GM21447 (cell line): ENCODE measurements at regions not wholly inside any gene's neighbourhood (a gene's known extent, or its start where the extent isn't known, plus 50 kb on each side); places are given as distances from the start of the nearest gene placed in this dataset.

Source experiments
- ATAC-seq: cut with Tn5 transposase; IDR thresholded peaks from one replicate; pipeline ENCODE4 v1.9.1; 2021; ENCODE audit not compliant: unreplicated experiment

- ATAC-seq, result no peak
Observed at GRCh38 chr5:117486261-117486660, 911.6 kb upstream of the SEMA6A start.

DNA sequence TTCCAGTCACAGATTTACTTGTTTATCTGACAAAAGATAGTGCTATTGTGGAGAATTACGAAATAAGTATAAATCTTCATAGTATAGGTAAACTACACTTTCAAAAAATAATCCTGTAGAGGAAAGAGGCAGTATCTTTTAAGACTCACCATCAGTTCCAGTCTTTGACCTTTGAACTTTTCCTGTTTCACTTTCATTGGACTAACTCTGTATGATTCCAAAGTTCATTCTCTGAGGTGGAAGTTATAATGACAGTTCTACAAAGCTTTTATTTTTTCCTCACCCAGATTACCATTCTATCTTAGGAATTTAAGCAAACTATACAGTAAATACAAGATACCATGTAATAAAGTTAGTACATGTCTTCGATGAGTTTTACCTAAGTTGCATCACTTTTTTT lies 901.3 kb upstream of the SEMA6A start:
- no peak for ATAC-seq

DNA sequence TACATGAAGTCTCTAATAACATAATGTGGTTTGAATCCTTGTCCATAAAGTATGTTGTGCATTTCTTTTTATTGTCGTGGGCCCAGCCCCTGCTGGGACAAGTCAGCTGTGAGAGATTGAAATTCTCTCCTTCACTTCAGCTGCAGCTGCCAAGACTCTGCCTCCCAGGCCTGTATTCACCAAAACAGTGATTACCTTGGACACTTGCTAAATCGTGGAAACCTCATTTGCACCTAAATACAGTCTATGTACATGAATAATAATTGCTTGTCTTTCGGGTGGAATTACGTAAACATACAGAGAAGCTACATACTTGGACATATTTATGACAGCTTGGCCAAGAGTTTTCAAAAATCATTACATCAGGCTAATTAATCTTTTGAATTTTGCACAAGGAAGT lies 898.5 kb upstream of the SEMA6A start:
- ATAC-seq, result no peak

DNA sequence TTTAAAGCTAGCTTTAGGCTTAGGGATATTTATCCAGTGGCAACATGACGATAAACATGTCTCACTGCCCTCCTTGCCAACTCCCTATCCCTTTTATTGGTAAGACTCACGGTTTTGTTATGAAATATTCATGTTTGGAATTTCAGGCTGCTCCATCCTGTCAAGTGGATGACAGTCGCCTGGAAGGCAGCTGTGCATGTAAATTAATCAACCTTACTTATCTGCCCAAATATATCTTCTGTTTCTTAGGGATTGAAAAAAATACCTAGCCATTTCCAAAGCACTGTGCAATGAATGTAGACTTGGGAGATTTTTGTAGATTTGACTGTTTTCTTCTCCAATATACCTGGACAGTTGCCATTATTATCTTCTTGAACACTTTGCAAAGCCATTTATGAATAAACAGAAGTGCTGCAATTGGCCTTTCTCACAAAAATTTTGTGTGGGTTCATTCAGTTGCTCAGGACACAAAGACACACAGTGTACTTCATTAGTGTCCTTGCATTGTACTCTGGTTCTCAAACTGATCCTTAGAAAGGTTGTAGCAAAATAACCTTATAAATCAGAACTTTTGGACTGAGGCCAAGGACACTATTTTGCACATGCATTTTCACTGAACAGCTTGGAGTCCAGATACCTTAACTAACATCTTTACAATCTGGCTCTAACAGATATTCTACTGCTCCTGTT lies 889.4 kb upstream of the SEMA6A start:
- no peak for ATAC-seq

GRCh38 chr5:117461966-117462365 lies 887.3 kb upstream of the SEMA6A start:
- ATAC-seq, result no peak

DNA sequence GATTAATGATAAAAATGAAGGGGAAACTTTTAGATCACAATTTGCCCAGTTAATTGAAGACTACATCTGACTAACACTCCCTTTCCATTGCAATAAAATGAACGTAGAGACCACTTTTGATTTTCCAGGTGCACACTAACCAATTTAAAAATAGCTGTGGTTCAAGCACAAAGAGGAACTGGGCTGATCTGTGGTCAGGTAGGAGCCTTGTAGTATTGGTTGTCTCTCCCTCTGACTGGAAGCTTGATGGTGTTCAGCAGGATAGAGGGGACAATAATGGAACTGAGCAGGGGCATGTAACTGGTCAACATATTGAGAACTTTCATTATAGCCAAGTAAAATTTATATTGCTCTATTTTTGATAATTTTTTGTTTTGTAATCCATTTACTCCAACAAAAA lies 886.8 kb upstream of the SEMA6A start:
- peak; percentile 72 for ATAC-seq

- ATAC-seq, result no peak
Observed at GRCh38 chr5:117457656-117458055, 883.0 kb upstream of the SEMA6A start.

GRCh38 chr5:117456866-117457470 lies 882.3 kb upstream of the SEMA6A start:
- ATAC-seq, result no peak

- ATAC-seq, result peak; percentile 30
Observed at GRCh38 chr5:117455236-117456233, 880.9 kb upstream of the SEMA6A start.

DNA sequence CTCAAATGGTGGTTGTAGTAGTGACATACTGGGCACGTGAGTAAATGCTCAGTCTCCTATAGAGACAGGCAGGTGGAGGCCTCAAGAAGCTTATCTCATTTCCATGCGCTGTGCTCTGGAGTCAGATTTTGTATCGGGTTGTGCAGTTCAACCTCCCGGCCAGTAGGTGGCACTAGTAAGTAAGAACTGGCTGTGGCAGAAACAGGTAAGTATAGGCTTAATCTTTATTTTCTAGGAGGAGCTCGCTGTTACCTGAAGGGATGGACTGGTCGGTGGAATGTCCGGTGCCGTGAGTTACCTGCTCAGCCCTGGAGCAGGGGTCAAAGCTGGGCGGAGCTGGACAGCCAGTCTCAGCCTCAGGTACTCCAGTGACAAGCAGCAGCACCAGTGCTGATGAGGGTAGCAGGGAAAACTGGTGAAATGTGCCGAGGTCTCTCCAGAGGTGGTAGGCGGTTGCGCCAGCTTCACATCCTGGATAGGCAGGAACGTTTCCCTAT lies 880.1 kb upstream of the SEMA6A start:
- peak; percentile 93 for ATAC-seq

- ATAC-seq, result no peak
Observed at GRCh38 chr5:117436846-117437245, 862.2 kb upstream of the SEMA6A start.

DNA sequence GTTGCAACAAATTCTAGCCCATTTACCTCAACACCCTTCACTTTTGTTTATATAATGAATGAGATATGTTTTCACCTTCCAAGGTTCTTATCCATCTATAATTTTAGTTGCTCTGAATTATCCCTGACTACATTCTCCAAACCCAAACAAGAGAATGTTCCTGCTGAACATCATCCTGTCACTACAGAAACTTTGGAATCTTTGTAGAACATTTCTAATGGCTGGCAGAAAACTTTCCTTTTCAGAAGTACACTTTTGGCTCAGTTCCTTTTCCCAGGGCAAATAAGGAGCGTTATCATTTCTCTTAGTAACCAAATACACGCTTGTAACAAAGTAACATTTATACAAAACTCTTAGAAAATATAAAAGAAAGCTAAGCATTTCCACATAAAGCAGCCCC lies 860.6 kb upstream of the SEMA6A start:
- no peak for ATAC-seq

DNA sequence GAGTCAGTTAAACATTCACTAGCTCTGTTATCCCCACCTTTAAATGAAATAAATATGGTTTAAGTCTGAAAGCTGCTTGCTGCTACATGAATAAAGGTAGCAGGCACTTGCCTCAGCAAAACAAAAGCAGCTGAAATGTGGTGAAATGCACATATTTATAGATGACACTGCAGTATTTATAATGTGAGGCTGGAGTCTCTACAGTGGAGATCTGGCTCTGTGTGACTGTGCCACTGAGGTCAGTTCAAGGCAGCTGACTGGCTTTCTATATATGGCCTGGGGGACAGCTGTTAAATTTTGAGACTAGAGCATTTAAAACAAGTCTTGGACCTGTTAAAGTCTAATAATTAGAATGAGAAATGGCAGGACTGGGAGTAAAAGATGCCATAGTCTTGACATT lies 859.6 kb upstream of the SEMA6A start:
- ATAC-seq, result no peak

- ATAC-seq, result no peak
Observed at GRCh38 chr5:117433818-117434217, 859.2 kb upstream of the SEMA6A start.

DNA sequence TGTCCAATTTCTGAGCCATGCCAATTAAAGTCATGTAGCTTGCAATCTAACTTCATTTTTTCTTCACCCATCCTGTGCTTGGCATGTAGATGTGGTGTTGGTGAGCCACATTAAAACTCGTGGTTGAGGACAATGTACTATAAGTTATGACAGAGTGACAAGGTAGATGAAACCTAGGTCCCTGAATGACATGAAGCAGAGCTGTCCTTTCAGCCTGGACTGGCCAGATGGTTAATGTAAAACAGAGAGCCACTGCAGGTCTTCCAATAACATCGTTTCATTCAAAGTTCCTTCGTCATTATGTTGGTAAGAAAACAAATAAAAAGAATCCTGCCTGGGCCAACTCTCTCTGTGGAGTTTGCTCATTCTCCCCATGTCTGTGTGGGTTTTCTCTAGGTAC lies 856.5 kb upstream of the SEMA6A start:
- ATAC-seq, result no peak

- no peak for ATAC-seq
Observed at GRCh38 chr5:117425163-117425562, 850.5 kb upstream of the SEMA6A start.

- no peak for ATAC-seq
Observed at GRCh38 chr5:117424559-117424958, 849.9 kb upstream of the SEMA6A start.

GRCh38 chr5:117417501-117417900 lies 842.9 kb upstream of the SEMA6A start:
- no peak for ATAC-seq

- ATAC-seq, result no peak
Observed at GRCh38 chr5:117414926-117415325, 840.3 kb upstream of the SEMA6A start.

DNA sequence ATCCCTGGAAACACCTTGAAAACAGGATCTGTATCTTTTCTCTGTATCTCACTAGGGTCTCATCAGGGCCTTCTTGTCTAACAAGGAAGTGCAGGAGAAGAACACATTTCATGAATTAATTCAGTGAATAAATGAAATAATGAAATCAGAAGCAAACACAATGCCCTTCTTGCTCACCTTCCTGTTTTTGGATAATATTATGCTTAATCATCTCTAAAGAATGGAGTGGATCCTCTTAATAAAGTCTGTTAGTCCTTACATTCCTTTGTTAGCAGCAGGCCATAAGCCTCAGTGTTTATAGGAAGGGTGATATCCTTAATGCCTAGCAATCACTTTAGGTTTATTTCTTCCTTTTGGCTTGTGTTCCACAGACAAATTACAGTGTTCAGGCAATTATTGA lies 837.1 kb upstream of the SEMA6A start:
- ATAC-seq, result no peak

- ATAC-seq, result no peak
Observed at GRCh38 chr5:117405197-117405596, 830.6 kb upstream of the SEMA6A start.
